H1 (cell line): ENCODE measurements at regions not wholly inside any gene's neighbourhood (a gene's known extent, or its start where the extent isn't known, plus 50 kb on each side); places are given as distances from the start of the nearest gene placed in this dataset.

Source experiments
- ASH2L ChIP-seq: fragments of 200-600, 300-600 bp; sonication (generic); IDR thresholded peaks from one replicate; pipeline ENCODE4 v1.7.1; 2017; ENCODE audit warnings: low read length
- EGR1 ChIP-seq: IDR thresholded peaks from 2 replicates; pipeline ENCODE4 v1.6.1; 2011; ENCODE audit warnings: low read depth, low read length, borderline replicate concordance
- PHF8 ChIP-seq: fragments of 200-600 bp; sonication (generic); conservative IDR thresholded peaks from 2 replicates; pipeline ENCODE4 v1.7.1; 2012; ENCODE audit warnings: low read depth, mild to moderate bottlenecking, inconsistent platforms, low read length, moderate library complexity
- RBBP5 ChIP-seq: IDR thresholded peaks from 2 replicates; pipeline ENCODE4 v1.7.1; 2012; ENCODE audit warnings: low read depth, mild to moderate bottlenecking, inconsistent platforms, low read length, moderate library complexity, borderline replicate concordance
- TAF7 ChIP-seq: optimal IDR thresholded peaks from 2 replicates; pipeline ENCODE3; 2011; ENCODE audit warnings: low read depth, mild to moderate bottlenecking, inconsistent platforms, low read length, moderate library complexity, borderline replicate concordance
- TBP ChIP-seq: IDR thresholded peaks from 2 replicates; pipeline ENCODE4 v1.6.1; 2011; ENCODE audit warnings: low read depth, low read length, improper control_type of control experiment
- TF ChIP-seq, protein P1 (sequence below): fragments of 300-600 bp; sonication (generic); IDR thresholded peaks from 2 replicates; pipeline ENCODE4 v1.7.1; 2012; ENCODE audit warnings: low read length, moderate library complexity, mild to moderate bottlenecking, inconsistent platforms; ENCODE audit not compliant: insufficient replicate concordance
- TF ChIP-seq, protein P2 (sequence below): IDR thresholded peaks from 2 replicates; pipeline ENCODE4 v1.6.1; 2011; ENCODE audit warnings: low read depth, mild to moderate bottlenecking, low read length; ENCODE audit not compliant: insufficient read depth
- TF ChIP-seq, protein P3 (sequence below), 3 experiments: IDR thresholded peaks; 1 replicate in 2 of 3; 2 replicates in 1 of 3; pipeline versions ENCODE4 v1.5.1 to v1.6.1; 2011; ENCODE audit warnings: low read length in 3 of 3, mild to moderate bottlenecking in 3 of 3, inconsistent platforms in 2 of 3, low read depth in 1 of 3, moderate library complexity in 1 of 3; ENCODE audit not compliant: insufficient read depth in 1 of 3; ENCODE audit errors: control extremely low read depth in 1 of 3

DNA sequence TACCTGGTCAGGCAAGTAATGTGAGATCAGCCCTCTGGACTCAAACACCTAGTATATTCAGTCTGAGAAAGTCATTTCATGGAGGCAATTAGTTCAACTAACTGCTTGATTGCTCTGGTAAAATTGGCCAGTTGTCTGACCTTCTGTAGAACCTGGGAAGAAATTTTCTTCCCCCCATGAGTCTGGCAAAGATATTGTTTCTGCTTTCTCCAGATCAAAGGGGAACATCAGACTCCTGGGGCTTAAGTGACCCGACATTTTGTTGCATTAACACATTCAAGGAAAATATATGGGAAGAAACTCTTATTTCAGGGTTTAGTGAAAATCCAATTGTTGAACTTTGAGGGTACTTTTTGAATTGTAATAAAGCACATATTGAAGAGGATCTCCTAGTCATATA, 375.1 kb downstream of the SUCLG1 start (continued):
- TF ChIP-seq, protein P1, sequence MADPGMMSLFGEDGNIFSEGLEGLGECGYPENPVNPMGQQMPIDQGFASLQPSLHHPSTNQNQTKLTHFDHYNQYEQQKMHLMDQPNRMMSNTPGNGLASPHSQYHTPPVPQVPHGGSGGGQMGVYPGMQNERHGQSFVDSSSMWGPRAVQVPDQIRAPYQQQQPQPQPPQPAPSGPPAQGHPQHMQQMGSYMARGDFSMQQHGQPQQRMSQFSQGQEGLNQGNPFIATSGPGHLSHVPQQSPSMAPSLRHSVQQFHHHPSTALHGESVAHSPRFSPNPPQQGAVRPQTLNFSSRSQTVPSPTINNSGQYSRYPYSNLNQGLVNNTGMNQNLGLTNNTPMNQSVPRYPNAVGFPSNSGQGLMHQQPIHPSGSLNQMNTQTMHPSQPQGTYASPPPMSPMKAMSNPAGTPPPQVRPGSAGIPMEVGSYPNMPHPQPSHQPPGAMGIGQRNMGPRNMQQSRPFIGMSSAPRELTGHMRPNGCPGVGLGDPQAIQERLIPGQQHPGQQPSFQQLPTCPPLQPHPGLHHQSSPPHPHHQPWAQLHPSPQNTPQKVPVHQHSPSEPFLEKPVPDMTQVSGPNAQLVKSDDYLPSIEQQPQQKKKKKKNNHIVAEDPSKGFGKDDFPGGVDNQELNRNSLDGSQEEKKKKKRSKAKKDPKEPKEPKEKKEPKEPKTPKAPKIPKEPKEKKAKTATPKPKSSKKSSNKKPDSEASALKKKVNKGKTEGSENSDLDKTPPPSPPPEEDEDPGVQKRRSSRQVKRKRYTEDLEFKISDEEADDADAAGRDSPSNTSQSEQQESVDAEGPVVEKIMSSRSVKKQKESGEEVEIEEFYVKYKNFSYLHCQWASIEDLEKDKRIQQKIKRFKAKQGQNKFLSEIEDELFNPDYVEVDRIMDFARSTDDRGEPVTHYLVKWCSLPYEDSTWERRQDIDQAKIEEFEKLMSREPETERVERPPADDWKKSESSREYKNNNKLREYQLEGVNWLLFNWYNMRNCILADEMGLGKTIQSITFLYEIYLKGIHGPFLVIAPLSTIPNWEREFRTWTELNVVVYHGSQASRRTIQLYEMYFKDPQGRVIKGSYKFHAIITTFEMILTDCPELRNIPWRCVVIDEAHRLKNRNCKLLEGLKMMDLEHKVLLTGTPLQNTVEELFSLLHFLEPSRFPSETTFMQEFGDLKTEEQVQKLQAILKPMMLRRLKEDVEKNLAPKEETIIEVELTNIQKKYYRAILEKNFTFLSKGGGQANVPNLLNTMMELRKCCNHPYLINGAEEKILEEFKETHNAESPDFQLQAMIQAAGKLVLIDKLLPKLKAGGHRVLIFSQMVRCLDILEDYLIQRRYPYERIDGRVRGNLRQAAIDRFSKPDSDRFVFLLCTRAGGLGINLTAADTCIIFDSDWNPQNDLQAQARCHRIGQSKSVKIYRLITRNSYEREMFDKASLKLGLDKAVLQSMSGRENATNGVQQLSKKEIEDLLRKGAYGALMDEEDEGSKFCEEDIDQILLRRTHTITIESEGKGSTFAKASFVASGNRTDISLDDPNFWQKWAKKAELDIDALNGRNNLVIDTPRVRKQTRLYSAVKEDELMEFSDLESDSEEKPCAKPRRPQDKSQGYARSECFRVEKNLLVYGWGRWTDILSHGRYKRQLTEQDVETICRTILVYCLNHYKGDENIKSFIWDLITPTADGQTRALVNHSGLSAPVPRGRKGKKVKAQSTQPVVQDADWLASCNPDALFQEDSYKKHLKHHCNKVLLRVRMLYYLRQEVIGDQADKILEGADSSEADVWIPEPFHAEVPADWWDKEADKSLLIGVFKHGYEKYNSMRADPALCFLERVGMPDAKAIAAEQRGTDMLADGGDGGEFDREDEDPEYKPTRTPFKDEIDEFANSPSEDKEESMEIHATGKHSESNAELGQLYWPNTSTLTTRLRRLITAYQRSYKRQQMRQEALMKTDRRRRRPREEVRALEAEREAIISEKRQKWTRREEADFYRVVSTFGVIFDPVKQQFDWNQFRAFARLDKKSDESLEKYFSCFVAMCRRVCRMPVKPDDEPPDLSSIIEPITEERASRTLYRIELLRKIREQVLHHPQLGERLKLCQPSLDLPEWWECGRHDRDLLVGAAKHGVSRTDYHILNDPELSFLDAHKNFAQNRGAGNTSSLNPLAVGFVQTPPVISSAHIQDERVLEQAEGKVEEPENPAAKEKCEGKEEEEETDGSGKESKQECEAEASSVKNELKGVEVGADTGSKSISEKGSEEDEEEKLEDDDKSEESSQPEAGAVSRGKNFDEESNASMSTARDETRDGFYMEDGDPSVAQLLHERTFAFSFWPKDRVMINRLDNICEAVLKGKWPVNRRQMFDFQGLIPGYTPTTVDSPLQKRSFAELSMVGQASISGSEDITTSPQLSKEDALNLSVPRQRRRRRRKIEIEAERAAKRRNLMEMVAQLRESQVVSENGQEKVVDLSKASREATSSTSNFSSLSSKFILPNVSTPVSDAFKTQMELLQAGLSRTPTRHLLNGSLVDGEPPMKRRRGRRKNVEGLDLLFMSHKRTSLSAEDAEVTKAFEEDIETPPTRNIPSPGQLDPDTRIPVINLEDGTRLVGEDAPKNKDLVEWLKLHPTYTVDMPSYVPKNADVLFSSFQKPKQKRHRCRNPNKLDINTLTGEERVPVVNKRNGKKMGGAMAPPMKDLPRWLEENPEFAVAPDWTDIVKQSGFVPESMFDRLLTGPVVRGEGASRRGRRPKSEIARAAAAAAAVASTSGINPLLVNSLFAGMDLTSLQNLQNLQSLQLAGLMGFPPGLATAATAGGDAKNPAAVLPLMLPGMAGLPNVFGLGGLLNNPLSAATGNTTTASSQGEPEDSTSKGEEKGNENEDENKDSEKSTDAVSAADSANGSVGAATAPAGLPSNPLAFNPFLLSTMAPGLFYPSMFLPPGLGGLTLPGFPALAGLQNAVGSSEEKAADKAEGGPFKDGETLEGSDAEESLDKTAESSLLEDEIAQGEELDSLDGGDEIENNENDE, result no peak
- TF ChIP-seq ASH2L (no peak), TAF7 (no peak), EGR1 (no peak), PHF8 (no peak), RBBP5 (no peak), TBP (no peak)
- TF ChIP-seq, protein P2, sequence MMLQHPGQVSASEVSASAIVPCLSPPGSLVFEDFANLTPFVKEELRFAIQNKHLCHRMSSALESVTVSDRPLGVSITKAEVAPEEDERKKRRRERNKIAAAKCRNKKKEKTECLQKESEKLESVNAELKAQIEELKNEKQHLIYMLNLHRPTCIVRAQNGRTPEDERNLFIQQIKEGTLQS, result no peak
- TF ChIP-seq, protein P3, sequence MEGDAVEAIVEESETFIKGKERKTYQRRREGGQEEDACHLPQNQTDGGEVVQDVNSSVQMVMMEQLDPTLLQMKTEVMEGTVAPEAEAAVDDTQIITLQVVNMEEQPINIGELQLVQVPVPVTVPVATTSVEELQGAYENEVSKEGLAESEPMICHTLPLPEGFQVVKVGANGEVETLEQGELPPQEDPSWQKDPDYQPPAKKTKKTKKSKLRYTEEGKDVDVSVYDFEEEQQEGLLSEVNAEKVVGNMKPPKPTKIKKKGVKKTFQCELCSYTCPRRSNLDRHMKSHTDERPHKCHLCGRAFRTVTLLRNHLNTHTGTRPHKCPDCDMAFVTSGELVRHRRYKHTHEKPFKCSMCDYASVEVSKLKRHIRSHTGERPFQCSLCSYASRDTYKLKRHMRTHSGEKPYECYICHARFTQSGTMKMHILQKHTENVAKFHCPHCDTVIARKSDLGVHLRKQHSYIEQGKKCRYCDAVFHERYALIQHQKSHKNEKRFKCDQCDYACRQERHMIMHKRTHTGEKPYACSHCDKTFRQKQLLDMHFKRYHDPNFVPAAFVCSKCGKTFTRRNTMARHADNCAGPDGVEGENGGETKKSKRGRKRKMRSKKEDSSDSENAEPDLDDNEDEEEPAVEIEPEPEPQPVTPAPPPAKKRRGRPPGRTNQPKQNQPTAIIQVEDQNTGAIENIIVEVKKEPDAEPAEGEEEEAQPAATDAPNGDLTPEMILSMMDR (IDR thresholded peaks at IDR 0.05; ENCODE audit: control extremely low read depth in 1 of 3, insufficient read depth in 1 of 3, low read depth in 1 of 3, low read length in 3 of 3), result no peak
